GM12875 (cell line): ENCODE measurements at regions not wholly inside any gene's neighbourhood (a gene's known extent, or its start where the extent isn't known, plus 50 kb on each side); places are given as distances from the start of the nearest gene placed in this dataset.

Experiments used
- H3K4me3 ChIP-seq: one replicate; pipeline ENCODE4 v1.5.1; 2011; ENCODE audit warnings: low read depth, low read length, control low read depth
- TF ChIP-seq, protein P1 (sequence below): IDR thresholded peaks from 2 replicates; pipeline ENCODE4 v1.5.1; 2011; ENCODE audit warnings: low read depth, mild to moderate bottlenecking, control low read depth, inconsistent platforms, low read length, moderate library complexity, borderline replicate concordance; ENCODE audit not compliant: insufficient read depth

DNA sequence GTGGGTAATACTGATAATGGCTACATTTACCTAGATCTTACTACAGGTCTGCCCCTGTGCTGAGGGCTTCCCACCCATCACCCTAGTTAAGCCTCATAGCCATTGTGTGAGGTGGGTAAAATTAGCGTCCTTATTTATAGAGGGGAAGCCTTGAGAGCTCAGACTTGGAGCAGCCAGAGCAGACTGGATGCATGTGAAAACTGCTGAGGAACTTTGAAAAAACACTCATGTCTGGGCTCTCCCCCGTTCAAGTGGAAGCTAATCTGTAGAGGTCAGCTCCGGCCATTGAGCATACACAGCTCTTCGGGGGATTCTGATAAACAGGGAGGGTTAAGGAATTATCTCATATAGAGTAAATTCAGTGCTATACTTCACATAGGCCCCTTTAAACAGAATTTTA lies 389.7 kb downstream of the RPS6KC1 start:
- TF ChIP-seq, protein P1, sequence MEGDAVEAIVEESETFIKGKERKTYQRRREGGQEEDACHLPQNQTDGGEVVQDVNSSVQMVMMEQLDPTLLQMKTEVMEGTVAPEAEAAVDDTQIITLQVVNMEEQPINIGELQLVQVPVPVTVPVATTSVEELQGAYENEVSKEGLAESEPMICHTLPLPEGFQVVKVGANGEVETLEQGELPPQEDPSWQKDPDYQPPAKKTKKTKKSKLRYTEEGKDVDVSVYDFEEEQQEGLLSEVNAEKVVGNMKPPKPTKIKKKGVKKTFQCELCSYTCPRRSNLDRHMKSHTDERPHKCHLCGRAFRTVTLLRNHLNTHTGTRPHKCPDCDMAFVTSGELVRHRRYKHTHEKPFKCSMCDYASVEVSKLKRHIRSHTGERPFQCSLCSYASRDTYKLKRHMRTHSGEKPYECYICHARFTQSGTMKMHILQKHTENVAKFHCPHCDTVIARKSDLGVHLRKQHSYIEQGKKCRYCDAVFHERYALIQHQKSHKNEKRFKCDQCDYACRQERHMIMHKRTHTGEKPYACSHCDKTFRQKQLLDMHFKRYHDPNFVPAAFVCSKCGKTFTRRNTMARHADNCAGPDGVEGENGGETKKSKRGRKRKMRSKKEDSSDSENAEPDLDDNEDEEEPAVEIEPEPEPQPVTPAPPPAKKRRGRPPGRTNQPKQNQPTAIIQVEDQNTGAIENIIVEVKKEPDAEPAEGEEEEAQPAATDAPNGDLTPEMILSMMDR, result no peak
- no peak overlapping the region for H3K4me3 ChIP-seq

DNA sequence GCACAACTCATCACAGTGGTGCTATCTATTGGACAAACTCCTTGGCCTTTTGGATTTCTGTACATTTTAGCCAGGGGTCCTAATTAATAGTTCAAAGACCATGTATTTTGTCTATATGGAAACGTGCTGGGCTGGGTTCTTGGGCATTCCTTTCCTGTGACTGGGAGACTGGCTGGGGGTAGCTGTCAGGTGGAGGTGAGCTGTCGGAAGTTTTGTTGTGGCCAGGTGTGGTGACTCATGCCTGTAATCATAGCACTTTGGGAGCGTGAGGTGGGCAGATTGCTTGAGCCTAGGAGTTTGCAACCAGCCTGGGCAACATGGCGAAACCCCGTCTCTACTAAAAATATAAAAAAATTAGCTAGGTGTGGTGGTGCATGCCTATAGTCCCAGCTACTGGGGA lies 392.4 kb downstream of the RPS6KC1 start:
- TF ChIP-seq, protein P1, result no peak
- no peak overlapping the region for H3K4me3 ChIP-seq

DNA sequence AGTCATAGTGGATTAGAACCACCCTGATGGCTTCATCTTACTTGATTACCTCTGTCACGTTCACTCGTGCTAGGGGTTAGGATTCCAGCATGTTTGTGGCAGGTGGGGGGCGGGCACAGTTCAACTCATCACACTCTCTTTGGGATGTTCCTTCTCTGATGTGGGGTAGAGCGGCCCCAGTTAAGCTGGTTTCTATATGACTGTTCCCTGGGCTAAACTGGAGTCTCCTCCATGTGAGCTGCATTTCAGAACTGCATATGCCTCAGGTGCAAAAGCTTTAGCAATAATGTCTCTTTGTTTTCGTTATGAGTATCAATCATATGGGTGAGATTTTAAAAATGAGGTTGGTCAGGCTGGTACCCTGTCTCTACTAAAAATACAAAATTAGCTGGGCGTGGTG lies 393.2 kb downstream of the RPS6KC1 start:
- H3K4me3 ChIP-seq, result no peak overlapping the region
- TF ChIP-seq, protein P1, result no peak

DNA sequence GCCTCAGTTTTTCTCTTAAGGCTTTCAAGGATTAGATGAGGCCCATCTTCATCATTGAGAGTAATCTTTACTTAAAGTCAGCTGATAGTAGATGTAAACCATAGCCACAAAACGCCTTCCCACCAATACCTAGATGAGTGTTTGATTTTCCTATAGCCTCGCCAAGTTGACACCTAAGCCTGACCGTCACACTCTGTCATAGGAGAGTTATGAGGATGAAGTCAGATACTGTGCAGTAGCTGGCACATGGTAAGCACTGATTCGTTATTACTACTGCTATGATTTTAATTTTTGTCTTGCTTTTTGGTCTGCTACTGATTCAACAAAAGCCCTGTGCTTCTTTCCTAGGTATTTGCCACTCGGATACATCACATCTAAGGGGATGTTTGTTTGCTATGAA lies 395.5 kb downstream of the RPS6KC1 start:
- TF ChIP-seq, protein P1, result no peak
- no peak overlapping the region for H3K4me3 ChIP-seq

DNA sequence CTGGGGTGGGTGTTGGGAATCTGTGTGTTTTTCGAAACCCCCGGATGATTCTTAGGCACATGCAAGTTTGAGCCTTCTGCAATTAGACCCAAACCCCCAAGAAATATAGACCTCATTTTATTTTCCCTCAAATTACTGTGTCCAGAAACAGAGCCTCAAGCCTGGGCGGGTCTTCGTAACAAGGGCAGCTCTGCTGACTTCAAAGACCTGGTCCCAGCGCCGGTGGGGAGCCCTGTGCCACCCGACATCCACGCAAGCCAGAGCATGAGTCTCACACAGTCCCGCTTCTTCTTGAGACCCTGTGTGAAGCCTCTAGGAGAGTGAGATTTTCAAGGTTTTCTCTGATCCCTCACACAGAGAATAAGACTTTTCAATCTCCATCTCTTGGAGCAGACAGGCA lies 397.3 kb downstream of the RPS6KC1 start:
- H3K4me3 ChIP-seq, result no peak overlapping the region
- TF ChIP-seq, protein P1, result no peak

DNA sequence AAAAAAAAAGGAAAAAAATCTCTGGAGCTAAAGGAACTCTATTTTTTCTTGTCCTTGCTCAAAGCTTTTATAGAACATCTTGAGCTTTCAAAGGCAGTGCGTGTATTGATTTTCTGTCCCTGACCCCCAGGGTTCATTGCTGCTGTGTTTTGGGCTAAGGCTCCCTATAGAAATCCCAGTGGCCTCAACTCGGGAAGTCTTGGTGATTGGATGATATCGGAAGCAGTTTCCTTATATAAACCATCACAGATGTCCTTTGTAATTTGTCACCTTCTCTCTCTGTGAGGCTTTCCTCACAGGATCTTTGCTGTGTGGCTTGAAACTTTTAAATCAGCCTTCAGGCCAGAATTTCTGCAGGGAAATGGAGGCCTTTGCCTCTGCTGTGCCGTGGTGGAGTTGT lies 397.7 kb downstream of the RPS6KC1 start:
- no peak overlapping the region for H3K4me3 ChIP-seq
- TF ChIP-seq, protein P1, result no peak

DNA sequence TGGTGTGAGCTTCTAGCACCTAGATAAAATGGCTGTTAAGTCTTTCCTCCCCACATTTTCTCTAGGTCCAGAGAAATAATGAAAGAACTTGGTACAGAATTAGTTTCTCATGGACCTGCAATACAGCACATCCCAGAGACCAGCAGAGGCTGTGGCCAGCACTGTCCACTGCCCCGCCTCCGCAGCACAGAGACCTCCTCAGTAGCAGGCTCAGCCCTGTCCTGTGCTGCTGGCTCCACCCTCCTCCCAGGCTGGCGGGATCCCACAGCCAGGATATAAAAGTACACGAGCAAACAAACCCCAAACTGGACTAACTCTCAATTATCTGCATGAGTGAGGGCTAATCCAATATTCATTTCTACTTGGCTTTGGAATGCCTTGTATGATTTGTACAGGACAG lies 401.5 kb downstream of the RPS6KC1 start:
- TF ChIP-seq, protein P1, result no peak
- H3K4me3 ChIP-seq, result no peak overlapping the region
